ENCODE measurements at regions not wholly inside any gene's neighbourhood (a gene's known extent, or its start where the extent isn't known, plus 50 kb on each side); places are given as distances from the start of the nearest gene placed in this dataset.

DNA sequence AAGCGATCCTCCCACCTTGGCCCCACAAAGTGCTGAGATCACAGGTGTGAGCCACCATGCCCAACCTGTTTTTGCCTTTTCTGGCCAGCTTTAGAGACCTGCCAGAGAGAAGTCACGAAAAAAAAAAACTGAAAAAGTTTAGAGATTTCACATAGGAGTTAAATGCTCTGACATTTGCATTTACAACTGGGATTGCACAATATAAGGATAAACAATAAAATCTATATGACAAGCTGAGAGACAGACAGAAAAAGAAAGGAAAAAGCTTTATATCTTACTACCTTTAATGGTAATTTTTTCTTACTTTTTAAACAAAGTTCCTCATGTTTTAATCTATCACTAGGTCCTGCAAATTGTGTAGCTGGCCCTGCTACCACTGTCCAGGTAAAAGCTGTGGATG lies 466.5 kb downstream of the TXNL1 start:
- TF ChIP-seq POLR2AphosphoS5 (IDR thresholded peaks at IDR 0.05; ENCODE audit: borderline replicate concordance, low read depth, low read length) (no peak), EZH2 (IDR thresholded peaks at IDR 0.05) (no peak), FOXP2 (optimal IDR thresholded peaks at IDR 0.05; ENCODE audit: control extremely low read depth, extremely low read length, insufficient read depth) (no peak)

Data from SK-N-MC (cell line).